ENCODE measurements at regions not wholly inside any gene's neighbourhood (a gene's known extent, or its start where the extent isn't known, plus 50 kb on each side); places are given as distances from the start of the nearest gene placed in this dataset.

DNA sequence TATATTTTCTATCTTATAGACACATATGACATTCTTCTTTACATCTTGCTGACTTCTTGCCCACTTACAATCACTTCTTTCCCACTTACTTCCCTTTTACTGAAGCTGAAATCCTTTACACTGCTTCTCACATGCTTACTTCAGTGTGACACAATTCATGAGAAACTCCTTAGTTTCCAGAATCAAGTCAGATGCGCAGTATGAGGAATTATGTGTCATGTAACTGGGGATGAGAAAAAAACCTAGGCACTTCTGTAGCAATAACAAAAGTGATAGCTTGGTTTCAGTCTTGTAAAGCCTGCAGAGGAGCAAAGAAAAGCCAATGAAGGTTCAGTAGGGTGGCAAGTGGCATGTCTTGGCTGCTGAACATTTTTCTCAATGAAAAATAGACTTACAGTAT lies 566.2 kb upstream of the RGS18 start:
- TF ChIP-seq, protein P1, sequence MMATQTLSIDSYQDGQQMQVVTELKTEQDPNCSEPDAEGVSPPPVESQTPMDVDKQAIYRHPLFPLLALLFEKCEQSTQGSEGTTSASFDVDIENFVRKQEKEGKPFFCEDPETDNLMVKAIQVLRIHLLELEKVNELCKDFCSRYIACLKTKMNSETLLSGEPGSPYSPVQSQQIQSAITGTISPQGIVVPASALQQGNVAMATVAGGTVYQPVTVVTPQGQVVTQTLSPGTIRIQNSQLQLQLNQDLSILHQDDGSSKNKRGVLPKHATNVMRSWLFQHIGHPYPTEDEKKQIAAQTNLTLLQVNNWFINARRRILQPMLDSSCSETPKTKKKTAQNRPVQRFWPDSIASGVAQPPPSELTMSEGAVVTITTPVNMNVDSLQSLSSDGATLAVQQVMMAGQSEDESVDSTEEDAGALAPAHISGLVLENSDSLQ (IDR thresholded peaks at IDR 0.05) = no peak
- TF ChIP-seq ELF4 (IDR thresholded peaks at IDR 0.05) (no peak), LEF1 (IDR thresholded peaks at IDR 0.05; ENCODE audit: borderline replicate concordance) (no peak), TARDBP (IDR thresholded peaks at IDR 0.05) (no peak), HDGF (IDR thresholded peaks at IDR 0.05; ENCODE audit: borderline replicate concordance) (no peak), BHLHE40 (IDR thresholded peaks at IDR 0.05; ENCODE audit: borderline replicate concordance) (no peak), ARNT (IDR thresholded peaks at IDR 0.05) (no peak), ZNF384 (IDR thresholded peaks at IDR 0.05) (no peak), SUZ12 (IDR thresholded peaks at IDR 0.05) (no peak), SP1 (IDR thresholded peaks at IDR 0.05) (no peak), FOXK2 (IDR thresholded peaks at IDR 0.05) (no peak)
